Endothelial cell of umbilical vein (primary cell): ENCODE measurements at regions not wholly inside any gene's neighbourhood (a gene's known extent, or its start where the extent isn't known, plus 50 kb on each side); places are given as distances from the start of the nearest gene placed in this dataset.

Experiments used
- BruUV-seq: library from RNA; stranded (reverse); fragments of 400-500 nt; replicated peaks from 2 replicates; lab custom pipeline; 2021; lab: Mats Ljungman, UMichigan
- CTCF ChIA-PET: fragments of 300-600, 350-600 bp; sonication (Branson Sonifier 250); formaldehyde crosslinking; loops from one replicate; lab custom pipeline; 2021; ENCODE audit warnings: antibody characterized with exemption, inconsistent platforms; lab: Charles Lee
- POLR2A ChIA-PET: fragments of 300-600, 350-600 bp; sonication (Branson Sonifier 250); formaldehyde crosslinking; loops from one replicate; lab custom pipeline; 2021; ENCODE audit warnings: antibody characterized with exemption, inconsistent platforms; lab: Charles Lee
- DNase-seq: peaks from one replicate; pipeline ENCODE4 v3.0.0-alpha.2; 2011; ENCODE audit warnings: low read depth, low spot score
- FAIRE-seq: peaks from 2 replicates; lab custom pipeline; 2011; peaks lifted over from hg19 to GRCh38; lab: Jason Lieb, UNC
- H2AFZ ChIP-seq: 2 replicates; pipeline ENCODE4 v1.6.0; 2012; ENCODE audit warnings: low read depth, low read length, control low read depth, inconsistent platforms
- H3K27ac ChIP-seq: 2 replicates; pipeline ENCODE4 v1.5.1; 2011; ENCODE audit warnings: low read depth, mild to moderate bottlenecking, control low read depth, low read length, moderate library complexity; ENCODE audit not compliant: insufficient read depth
- H3K27me3 ChIP-seq, 2 experiments: 2 replicates each; pipeline versions ENCODE4 v1.6.0 to v1.6.1; 2011; ENCODE audit warnings: low read length in 2 of 2, mixed read lengths in 1 of 2; ENCODE audit not compliant: control insufficient read depth in 2 of 2, insufficient read depth in 2 of 2
- H3K36me3 ChIP-seq, 2 experiments: 2 replicates in 1 of 2; 3 replicates in 1 of 2; pipeline ENCODE4 v1.5.1; 2011; ENCODE audit warnings: low read length in 2 of 2, mild to moderate bottlenecking in 1 of 2, moderate library complexity in 1 of 2; ENCODE audit not compliant: control insufficient read depth in 2 of 2, insufficient read depth in 2 of 2; ENCODE audit errors: extremely low read depth in 1 of 2
- H3K4me1 ChIP-seq: 3 replicates; pipeline ENCODE4 v1.5.1; 2011; ENCODE audit warnings: mild to moderate bottlenecking, low read length; ENCODE audit not compliant: control insufficient read depth, insufficient read depth; ENCODE audit errors: extremely low read depth
- H3K4me2 ChIP-seq: 2 replicates; pipeline ENCODE4 v1.6.1; 2011; ENCODE audit warnings: low read length, control low read depth, mixed read lengths; ENCODE audit not compliant: insufficient read depth
- H3K4me3 ChIP-seq, 3 experiments: fragments of 200-600 bp in 1 of 3; sonication (generic), shearing (Covaris generic) in 1 of 3; replicated peaks in 1 of 3; 2 replicates each; pipeline ENCODE4 v1.5.1; 2011 to 2016; ENCODE audit warnings: control low read depth in 3 of 3, low read length in 3 of 3, mild to moderate bottlenecking in 2 of 3, inconsistent platforms in 1 of 3, low read depth in 1 of 3, moderate library complexity in 1 of 3; ENCODE audit not compliant: insufficient read depth in 1 of 3
- H3K79me2 ChIP-seq: 2 replicates; pipeline ENCODE4 v1.6.0; 2012; ENCODE audit warnings: low read length, inconsistent platforms; ENCODE audit not compliant: control insufficient read depth, insufficient read depth
- H3K9ac ChIP-seq: replicated peaks from 2 replicates; pipeline ENCODE3; 2011; ENCODE audit warnings: low read length, control low read depth; ENCODE audit not compliant: insufficient read depth; ENCODE audit errors: extremely low read depth
- H3K9me1 ChIP-seq: replicated peaks from 3 replicates; pipeline ENCODE4 v1.6.0; 2011; ENCODE audit warnings: mild to moderate bottlenecking, low read length; ENCODE audit not compliant: control insufficient read depth, insufficient read depth; ENCODE audit errors: extremely low read depth
- H3K9me3 ChIP-seq: replicated peaks from 2 replicates; pipeline ENCODE4 v1.5.1; 2012; ENCODE audit warnings: low read length, inconsistent platforms; ENCODE audit not compliant: control insufficient read depth, insufficient read depth
- H4K20me1 ChIP-seq: replicated peaks from 2 replicates; pipeline ENCODE3; 2011; ENCODE audit warnings: mild to moderate bottlenecking, low read length; ENCODE audit not compliant: control insufficient read depth, insufficient read depth; ENCODE audit errors: extremely low read depth
- CTCF ChIP-seq, 2 donors: IDR thresholded peaks; 1 replicate in 1 of 2; 2 replicates in 1 of 2; pipeline ENCODE4 v1.5.1; 2011; ENCODE audit warnings: low read length in 2 of 2, mild to moderate bottlenecking in 2 of 2, moderate library complexity in 2 of 2, control low read depth in 1 of 2, inconsistent platforms in 1 of 2, low read depth in 1 of 2; ENCODE audit not compliant: insufficient read depth in 1 of 2; ENCODE audit errors: extremely low read depth in 1 of 2
- EZH2 ChIP-seq: IDR thresholded peaks from 2 replicates; pipeline ENCODE4 v1.6.1; 2012; ENCODE audit warnings: borderline replicate concordance, low read depth, mild to moderate bottlenecking, moderate library complexity, low read length, inconsistent platforms; ENCODE audit not compliant: severe bottlenecking
- FOS ChIP-seq: IDR thresholded peaks from 2 replicates; pipeline ENCODE4 v1.6.1; 2011; ENCODE audit warnings: mild to moderate bottlenecking, low read length, moderate library complexity, borderline replicate concordance; ENCODE audit not compliant: insufficient read depth
- GATA2 ChIP-seq: IDR thresholded peaks from 2 replicates; pipeline ENCODE4 v1.7.0; 2011; ENCODE audit warnings: low read depth, mild to moderate bottlenecking, moderate library complexity, mixed read lengths, low read length; ENCODE audit not compliant: insufficient read length, insufficient read depth
- JUN ChIP-seq: IDR thresholded peaks from 2 replicates; pipeline ENCODE4 v1.6.1; 2011; ENCODE audit warnings: borderline replicate concordance, low read depth; ENCODE audit not compliant: insufficient read length, insufficient read depth
- MYC ChIP-seq: IDR thresholded peaks from one replicate; pipeline ENCODE4 v1.6.1; 2011; ENCODE audit warnings: mild to moderate bottlenecking, low read depth, low read length
- POLR2A ChIP-seq: IDR thresholded peaks from 2 replicates; pipeline ENCODE4 v1.6.1; 2012; ENCODE audit warnings: low read depth, mild to moderate bottlenecking, control low read depth, low read length
- POLR2AphosphoS5 ChIP-seq: IDR thresholded peaks from 2 replicates; pipeline ENCODE4 v1.6.1; 2012; ENCODE audit warnings: low read depth, mild to moderate bottlenecking, control low read depth, low read length, moderate library complexity; ENCODE audit not compliant: insufficient read depth
- dilution Hi-C: fragments of 300-500 bp; cut with MboI; formaldehyde crosslinking; loops from one replicate; pipeline ENCODE4 v1.15.0; 2019; ENCODE audit warnings: low sequenced_read_pairs; ENCODE audit not compliant: extremely low pct_ligation_motif_present
- intact Hi-C: fragments of 100-400 bp; cut with micrococcal nuclease; formaldehyde crosslinking; loops from one replicate; pipeline ENCODE4 v1.10.0; 2022
- TF ChIP-seq, protein P1 (sequence below): IDR thresholded peaks from 2 replicates; pipeline ENCODE4 v1.6.1; 2011; ENCODE audit not compliant: insufficient read depth, insufficient read length

- no peak overlapping the region for H2AFZ ChIP-seq
- H3K36me3 ChIP-seq: no peaks in the 10 kb centered on the region
- no peak overlapping the region for H3K9ac ChIP-seq
- ChIA-PET POLR2A (no interaction called here), CTCF (interaction anchor here (0.6 to 1.0 kb wide), 2 partner anchors 9 to 24 kb away, joined by 3 to 4 read pairs; no protein-coding TSS in a partner anchor)
- no peaks in the 10 kb centered on the region for H3K27me3 ChIP-seq
- H3K4me3 ChIP-seq: no peak overlapping the region
- dilution Hi-C loops (no loop called here), intact Hi-C loops (no loop called here)
- H3K27ac ChIP-seq: no peak overlapping the region
- no peak for DNase-seq
- no peak for FAIRE-seq
- H3K79me2 ChIP-seq: no peaks in the 10 kb centered on the region
- no peak overlapping the region for H3K4me2 ChIP-seq
- no peak for TF ChIP-seq POLR2A
- no peaks in the 10 kb centered on the region for H3K9me1 ChIP-seq
- peaks cover 7% of the 10 kb centered on the region for H3K4me1 ChIP-seq
- no peaks in the 10 kb centered on the region for H4K20me1 ChIP-seq
- no peaks in the 10 kb centered on the region for H3K9me3 ChIP-seq
- BruUV-seq: no TSS peak
Measured at GRCh38 chr6:56899311-56899710, 55.6 kb upstream of the BEND6 start.

DNA sequence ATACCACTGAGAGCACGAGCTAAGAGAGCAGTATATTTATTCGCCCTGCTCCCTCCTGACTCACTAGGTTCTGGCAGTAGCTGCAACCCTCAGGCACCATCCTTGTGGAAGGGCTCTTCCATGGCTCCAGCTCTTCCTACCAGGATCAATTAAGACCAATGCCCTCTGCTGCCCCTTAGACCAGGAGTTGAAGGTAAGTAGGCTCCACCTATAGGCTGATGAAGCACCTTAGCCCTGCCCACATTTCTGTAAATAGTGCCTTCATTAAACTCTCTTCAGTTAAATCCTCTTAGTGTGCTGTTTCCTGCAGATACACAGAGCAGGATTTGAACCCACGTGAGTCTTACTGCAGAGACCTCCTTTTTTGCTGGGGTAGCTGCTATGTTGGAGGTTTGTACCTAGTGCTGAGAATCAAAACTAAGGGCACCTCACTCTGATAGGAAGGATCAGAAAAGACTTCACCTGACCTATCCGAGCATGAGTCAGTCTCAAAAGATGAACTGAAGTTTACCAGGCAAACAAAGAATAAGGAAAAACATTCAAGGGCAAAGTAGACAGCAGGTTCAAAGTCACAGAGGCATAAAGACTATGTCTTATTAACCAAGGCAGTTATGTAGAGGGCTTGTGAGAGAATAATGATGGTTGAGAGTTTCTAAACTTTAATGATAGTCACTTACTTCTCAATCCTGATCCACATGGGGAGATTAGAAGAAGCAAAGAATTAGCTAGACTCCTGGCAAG lies 56.9 kb upstream of the BEND6 start:
- no peak overlapping the region for H3K9ac ChIP-seq
- dilution Hi-C loops: no loop called here
- POLR2A ChIA-PET: no interaction called here
- no peaks in the 10 kb centered on the region for H4K20me1 ChIP-seq
- no peak overlapping the region for H3K27ac ChIP-seq
- no peak for DNase-seq
- H3K4me1 ChIP-seq: no peaks in the 10 kb centered on the region
- no peak for FAIRE-seq
- H3K9me1 ChIP-seq: no peaks in the 10 kb centered on the region
- H3K79me2 ChIP-seq: no peaks in the 10 kb centered on the region
- H3K9me3 ChIP-seq: no peaks in the 10 kb centered on the region
- BruUV-seq: no TSS peak
- no peak overlapping the region for H2AFZ ChIP-seq
- H3K4me2 ChIP-seq: no peak overlapping the region
- H3K27me3 ChIP-seq: no peaks in the 10 kb centered on the region
- TF ChIP-seq EZH2 (no peak), GATA2 (no peak), JUN (no peak), MYC (no peak), CTCF (IDR thresholded peaks at IDR 0.05; ENCODE audit: extremely low read depth in 1 of 2, insufficient read depth in 1 of 2, low read depth in 1 of 2, low read length in 2 of 2) (no peak), POLR2A (no peak), FOS (no peak), POLR2AphosphoS5 (no peak)
- TF ChIP-seq, protein P1, sequence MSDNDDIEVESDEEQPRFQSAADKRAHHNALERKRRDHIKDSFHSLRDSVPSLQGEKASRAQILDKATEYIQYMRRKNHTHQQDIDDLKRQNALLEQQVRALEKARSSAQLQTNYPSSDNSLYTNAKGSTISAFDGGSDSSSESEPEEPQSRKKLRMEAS: no peak
- no peak overlapping the region for H3K4me3 ChIP-seq
- intact Hi-C loops: no loop called here
- CTCF ChIA-PET: no interaction called here
- no peaks in the 10 kb centered on the region for H3K36me3 ChIP-seq
